Loucy (cell line): ENCODE measurements at regions not wholly inside any gene's neighbourhood (a gene's known extent, or its start where the extent isn't known, plus 50 kb on each side); places are given as distances from the start of the nearest gene placed in this dataset.

Experiments used
- CTCF ChIP-seq: fragments of 200-600 bp; sonication (generic); conservative IDR thresholded peaks from 2 replicates; pipeline ENCODE4 v1.5.1; 2014; ENCODE audit warnings: mild to moderate bottlenecking, antibody characterized with exemption, low read length
- EZH2phosphoT487 ChIP-seq: fragments of 200-600 bp; IDR thresholded peaks from 2 replicates; pipeline ENCODE4 v1.6.1; 2018; ENCODE audit warnings: antibody characterized with exemption, mild to moderate bottlenecking, moderate library complexity, borderline replicate concordance

- no peak for TF ChIP-seq CTCF
- TF ChIP-seq EZH2phosphoT487: no peak
These were observed 228.0 kb downstream of the TOMM20 start for GRCh38 chr1:234900595-234900994.
